ENCODE measurements at regions not wholly inside any gene's neighbourhood (a gene's known extent, or its start where the extent isn't known, plus 50 kb on each side); places are given as distances from the start of the nearest gene placed in this dataset.

DNA sequence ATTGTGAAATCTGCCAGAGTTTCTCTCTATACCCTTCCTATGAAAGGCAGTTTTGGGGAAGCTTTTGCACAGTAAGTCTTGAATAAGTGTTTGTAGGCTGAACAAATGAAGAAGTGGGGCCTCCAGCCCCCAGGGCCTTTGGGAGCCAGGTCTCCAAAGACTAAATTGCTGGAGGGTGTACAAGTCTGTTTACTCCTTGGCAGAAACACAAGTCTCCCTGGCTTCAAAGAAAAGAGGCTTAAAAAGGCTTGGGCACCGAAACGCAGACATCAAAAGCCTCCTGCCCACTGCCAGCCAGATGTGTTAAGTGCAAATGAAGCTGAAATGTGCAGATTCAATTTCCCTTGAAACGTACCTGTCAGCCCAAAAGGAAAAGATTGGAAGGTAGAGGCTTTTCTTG lies 146.3 kb downstream of the TMEM132E start:
- FAIRE-seq (no peak), DNase-seq (ENCODE audit: low read depth) (no peak)
- TF ChIP-seq, protein P1, sequence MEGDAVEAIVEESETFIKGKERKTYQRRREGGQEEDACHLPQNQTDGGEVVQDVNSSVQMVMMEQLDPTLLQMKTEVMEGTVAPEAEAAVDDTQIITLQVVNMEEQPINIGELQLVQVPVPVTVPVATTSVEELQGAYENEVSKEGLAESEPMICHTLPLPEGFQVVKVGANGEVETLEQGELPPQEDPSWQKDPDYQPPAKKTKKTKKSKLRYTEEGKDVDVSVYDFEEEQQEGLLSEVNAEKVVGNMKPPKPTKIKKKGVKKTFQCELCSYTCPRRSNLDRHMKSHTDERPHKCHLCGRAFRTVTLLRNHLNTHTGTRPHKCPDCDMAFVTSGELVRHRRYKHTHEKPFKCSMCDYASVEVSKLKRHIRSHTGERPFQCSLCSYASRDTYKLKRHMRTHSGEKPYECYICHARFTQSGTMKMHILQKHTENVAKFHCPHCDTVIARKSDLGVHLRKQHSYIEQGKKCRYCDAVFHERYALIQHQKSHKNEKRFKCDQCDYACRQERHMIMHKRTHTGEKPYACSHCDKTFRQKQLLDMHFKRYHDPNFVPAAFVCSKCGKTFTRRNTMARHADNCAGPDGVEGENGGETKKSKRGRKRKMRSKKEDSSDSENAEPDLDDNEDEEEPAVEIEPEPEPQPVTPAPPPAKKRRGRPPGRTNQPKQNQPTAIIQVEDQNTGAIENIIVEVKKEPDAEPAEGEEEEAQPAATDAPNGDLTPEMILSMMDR (IDR thresholded peaks at IDR 0.05; ENCODE audit: insufficient read depth, low read depth, low read length), result no peak
- TF ChIP-seq EZH2 (IDR thresholded peaks at IDR 0.05; ENCODE audit: insufficient read depth, low read length), result no peak
- no peaks in the 10 kb centered on the region for H3K36me3 Mint-ChIP-seq (ENCODE audit: low read depth, unreplicated experiment)
- H3K9ac ChIP-seq (ENCODE audit: low read length), result no peak overlapping the region
- no peaks in the 10 kb centered on the region for H3K4me1 ChIP-seq (ENCODE audit: insufficient read depth, low read length)
- H3K27me3 Mint-ChIP-seq (ENCODE audit: low read depth, unreplicated experiment), result peaks cover 56% of the 10 kb centered on the region
- no peak overlapping the region for H2AFZ ChIP-seq (ENCODE audit: low read depth, low read length)
- no peaks in the 10 kb centered on the region for H4K20me1 ChIP-seq (ENCODE audit: insufficient read depth, low read length)
- H3K27ac ChIP-seq (ENCODE audit: low read depth, low read length), result no peak overlapping the region
- H3K4me3 Mint-ChIP-seq (ENCODE audit: unreplicated experiment), result no peak overlapping the region
- H3K4me1 Mint-ChIP-seq (ENCODE audit: low read depth, unreplicated experiment), result peaks cover 5% of the 10 kb centered on the region
- no peaks in the 10 kb centered on the region for H3K9me3 ChIP-seq (ENCODE audit: insufficient read depth, low read depth, low read length)
- H3K36me3 ChIP-seq (ENCODE audit: insufficient read depth, low read length), result no peaks in the 10 kb centered on the region
- H3K4me3 ChIP-seq (ENCODE audit: insufficient read depth, low read depth, low read length), result no peak overlapping the region
- H3K4me2 ChIP-seq (ENCODE audit: low read length), result no peak overlapping the region
- H3K27me3 ChIP-seq (ENCODE audit: insufficient read depth, low read length), result no peaks in the 10 kb centered on the region
- H3K9me3 Mint-ChIP-seq (ENCODE audit: unreplicated experiment), result no peaks in the 10 kb centered on the region
- no peak overlapping the region for H3K27ac Mint-ChIP-seq (ENCODE audit: unreplicated experiment)
- H3K79me2 ChIP-seq (ENCODE audit: insufficient read depth, low read length), result no peaks in the 10 kb centered on the region

DNA sequence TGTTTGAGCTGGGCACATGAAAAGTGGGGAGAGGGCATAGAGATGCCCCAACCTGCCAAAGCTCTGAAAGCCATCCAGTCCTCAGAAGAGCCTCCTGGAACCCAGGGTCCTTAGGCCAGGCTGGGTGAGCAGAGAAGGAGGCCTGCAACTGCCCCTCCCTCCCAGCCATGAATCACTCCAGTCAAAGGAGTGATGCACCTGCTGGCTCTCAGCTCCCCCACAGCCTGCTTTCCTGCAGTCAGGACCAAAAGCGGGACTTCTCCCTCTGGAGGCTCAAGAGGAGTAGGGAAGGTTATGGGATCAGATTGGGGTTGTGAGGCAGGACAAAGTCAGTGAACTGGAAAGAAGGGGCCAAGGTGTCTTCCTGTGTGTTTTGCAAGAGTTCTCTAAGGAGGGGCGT lies 145.6 kb downstream of the TMEM132E start:
- Mint-ChIP-seq H3K27me3 (ENCODE audit: low read depth, unreplicated experiment) (peaks cover 54% of the 10 kb centered on the region), H3K9me3 (ENCODE audit: unreplicated experiment) (no peaks in the 10 kb centered on the region), H3K27ac (ENCODE audit: unreplicated experiment) (peak overlapping the region; percentile 34), H3K4me1 (ENCODE audit: low read depth, unreplicated experiment) (peaks cover 5% of the 10 kb centered on the region), H3K36me3 (ENCODE audit: low read depth, unreplicated experiment) (no peaks in the 10 kb centered on the region), H3K4me3 (ENCODE audit: unreplicated experiment) (no peak overlapping the region)
- DNase-seq (ENCODE audit: low read depth) (no peak), FAIRE-seq (no peak)
- Histone ChIP-seq H2AFZ (ENCODE audit: low read depth, low read length) (no peak overlapping the region), H4K20me1 (ENCODE audit: insufficient read depth, low read length) (no peaks in the 10 kb centered on the region), H3K27me3 (ENCODE audit: insufficient read depth, low read length) (no peaks in the 10 kb centered on the region), H3K9me3 (ENCODE audit: insufficient read depth, low read depth, low read length) (no peaks in the 10 kb centered on the region), H3K4me2 (ENCODE audit: low read length) (no peak overlapping the region), H3K4me1 (ENCODE audit: insufficient read depth, low read length) (no peaks in the 10 kb centered on the region), H3K9ac (ENCODE audit: low read length) (no peak overlapping the region), H3K27ac (ENCODE audit: low read depth, low read length) (no peak overlapping the region), H3K79me2 (ENCODE audit: insufficient read depth, low read length) (no peaks in the 10 kb centered on the region), H3K4me3 (ENCODE audit: insufficient read depth, low read depth, low read length) (no peak overlapping the region), H3K36me3 (ENCODE audit: insufficient read depth, low read length) (no peaks in the 10 kb centered on the region)
- no peak for TF ChIP-seq EZH2 (IDR thresholded peaks at IDR 0.05; ENCODE audit: insufficient read depth, low read length)
- TF ChIP-seq, protein P1 (IDR thresholded peaks at IDR 0.05; ENCODE audit: insufficient read depth, low read depth, low read length), result no peak

DNA sequence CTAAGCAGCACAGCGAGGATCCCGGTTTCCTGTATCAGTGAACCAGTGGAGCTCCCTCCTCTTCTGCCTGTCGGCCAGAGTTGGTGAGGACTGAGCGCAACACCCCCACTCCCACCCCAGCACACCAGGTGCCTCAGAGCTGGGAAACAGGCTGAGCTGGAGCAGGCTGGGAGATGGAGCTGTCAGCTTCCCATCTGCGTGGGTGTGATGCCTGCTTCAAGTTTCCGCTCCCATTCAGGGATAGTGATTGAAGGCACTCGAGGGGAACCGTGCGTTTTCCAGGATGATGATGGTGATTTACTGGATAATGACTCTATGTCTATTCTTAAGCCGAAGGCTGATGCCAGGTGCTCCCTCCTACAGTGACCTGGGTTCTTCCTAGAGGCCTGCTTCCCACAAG lies 144.5 kb downstream of the TMEM132E start:
- Histone ChIP-seq H4K20me1 (ENCODE audit: insufficient read depth, low read length) (no peaks in the 10 kb centered on the region), H3K9ac (ENCODE audit: low read length) (no peak overlapping the region), H3K4me1 (ENCODE audit: insufficient read depth, low read length) (no peaks in the 10 kb centered on the region), H3K79me2 (ENCODE audit: insufficient read depth, low read length) (no peaks in the 10 kb centered on the region), H3K27ac (ENCODE audit: low read depth, low read length) (no peak overlapping the region), H3K9me3 (ENCODE audit: insufficient read depth, low read depth, low read length) (no peaks in the 10 kb centered on the region), H3K27me3 (ENCODE audit: insufficient read depth, low read length) (no peaks in the 10 kb centered on the region), H3K36me3 (ENCODE audit: insufficient read depth, low read length) (no peaks in the 10 kb centered on the region), H2AFZ (ENCODE audit: low read depth, low read length) (no peak overlapping the region), H3K4me3 (ENCODE audit: insufficient read depth, low read depth, low read length) (no peak overlapping the region), H3K4me2 (ENCODE audit: low read length) (no peak overlapping the region)
- no peak overlapping the region for H3K27ac Mint-ChIP-seq (ENCODE audit: unreplicated experiment)
- no peaks in the 10 kb centered on the region for H3K9me3 Mint-ChIP-seq (ENCODE audit: unreplicated experiment)
- TF ChIP-seq EZH2 (IDR thresholded peaks at IDR 0.05; ENCODE audit: insufficient read depth, low read length), result no peak
- TF ChIP-seq, protein P1 (IDR thresholded peaks at IDR 0.05; ENCODE audit: insufficient read depth, low read depth, low read length), result no peak
- H3K4me3 Mint-ChIP-seq (ENCODE audit: unreplicated experiment), result no peak overlapping the region
- no peak for FAIRE-seq
- DNase-seq (ENCODE audit: low read depth), result no peak
- no peaks in the 10 kb centered on the region for H3K36me3 Mint-ChIP-seq (ENCODE audit: low read depth, unreplicated experiment)
- peaks cover 54% of the 10 kb centered on the region for H3K27me3 Mint-ChIP-seq (ENCODE audit: low read depth, unreplicated experiment)
- H3K4me1 Mint-ChIP-seq (ENCODE audit: low read depth, unreplicated experiment), result peaks cover 5% of the 10 kb centered on the region
